HG02588 (cell line): ENCODE measurements at regions not wholly inside any gene's neighbourhood (a gene's known extent, or its start where the extent isn't known, plus 50 kb on each side); places are given as distances from the start of the nearest gene placed in this dataset.
"Not testable (repeated sequence)": the region's sequence is repeated elsewhere in the genome, so short reads cannot be mapped to it uniquely, and the experiment has no call there.

Experiments used
- ATAC-seq: cut with Tn5 transposase; IDR thresholded peaks from one replicate; pipeline ENCODE4 v1.9.1; 2021; ENCODE audit warnings: mild to moderate bottlenecking, moderate library complexity; ENCODE audit not compliant: unreplicated experiment

DNA sequence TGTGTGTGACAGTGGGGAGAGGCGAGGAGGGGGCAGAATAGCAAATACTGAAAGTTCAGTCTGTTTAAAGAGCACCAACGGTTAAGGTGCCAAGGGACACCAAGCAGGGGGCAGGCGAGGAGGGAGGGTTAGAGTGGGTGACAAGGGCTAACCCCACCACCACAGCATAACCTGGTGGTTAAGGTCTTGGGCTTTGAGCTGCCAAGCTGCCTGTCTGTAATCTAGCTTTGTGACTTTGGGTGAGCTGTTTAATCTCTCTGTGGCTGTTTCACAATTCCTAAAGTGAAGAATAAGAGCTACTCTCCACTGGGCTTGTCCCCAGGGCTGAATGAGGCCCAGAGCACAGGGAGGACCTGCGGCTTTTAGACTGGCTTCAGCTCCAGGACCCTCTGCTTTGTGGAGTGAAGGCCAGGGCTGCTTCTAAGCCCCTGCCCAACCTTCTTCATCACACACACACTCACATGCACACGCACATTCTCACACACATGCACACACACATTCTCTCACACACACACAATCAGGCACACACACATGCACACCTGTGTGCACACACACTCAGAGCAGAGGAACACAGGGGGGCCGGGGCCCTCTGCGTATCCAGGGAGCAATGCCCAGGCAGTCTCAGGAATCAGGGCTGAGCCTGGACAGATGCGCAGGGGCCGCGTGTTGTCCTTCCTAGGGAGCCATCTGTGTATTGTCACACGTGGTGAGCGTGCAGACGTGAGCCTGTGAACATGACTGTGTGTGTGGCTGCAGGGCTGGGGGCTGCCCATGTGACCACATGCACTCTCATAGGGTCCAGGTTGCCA, 101.6 kb upstream of the TARDBP start:
- no peak for ATAC-seq

DNA sequence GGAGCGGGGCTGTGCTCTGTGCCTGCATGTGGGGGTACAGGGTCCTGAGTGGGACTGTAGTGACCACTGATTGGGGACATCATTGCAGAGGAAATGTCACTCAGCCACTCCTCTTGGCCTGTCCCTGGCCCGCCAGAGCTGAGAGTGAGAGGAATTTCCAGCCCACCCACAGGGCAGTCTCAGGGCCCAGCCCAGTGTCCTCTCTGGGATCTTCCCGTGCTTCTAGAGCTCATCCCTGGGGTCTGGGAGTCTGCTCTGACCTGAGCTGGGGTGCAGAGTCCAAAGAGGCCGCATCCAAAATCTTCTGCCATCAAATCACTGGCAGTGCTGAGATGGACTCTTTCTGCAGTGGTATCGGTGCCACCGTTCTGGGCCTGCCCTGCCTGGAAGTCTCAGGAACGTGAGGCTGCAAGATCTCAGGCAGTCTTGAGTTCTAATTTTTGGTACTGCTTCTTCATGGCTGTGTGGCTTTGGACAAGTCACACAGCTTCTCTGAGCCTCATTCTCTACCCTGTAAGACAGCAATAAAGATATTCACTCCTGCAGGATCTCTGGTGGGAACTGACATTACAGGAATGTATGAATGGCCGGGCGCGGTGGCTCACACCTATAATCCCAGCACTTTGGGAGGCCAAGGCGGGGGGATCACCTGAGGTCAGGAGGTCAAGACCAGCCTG, 100.8 kb upstream of the TARDBP start:
- ATAC-seq: no peak

DNA sequence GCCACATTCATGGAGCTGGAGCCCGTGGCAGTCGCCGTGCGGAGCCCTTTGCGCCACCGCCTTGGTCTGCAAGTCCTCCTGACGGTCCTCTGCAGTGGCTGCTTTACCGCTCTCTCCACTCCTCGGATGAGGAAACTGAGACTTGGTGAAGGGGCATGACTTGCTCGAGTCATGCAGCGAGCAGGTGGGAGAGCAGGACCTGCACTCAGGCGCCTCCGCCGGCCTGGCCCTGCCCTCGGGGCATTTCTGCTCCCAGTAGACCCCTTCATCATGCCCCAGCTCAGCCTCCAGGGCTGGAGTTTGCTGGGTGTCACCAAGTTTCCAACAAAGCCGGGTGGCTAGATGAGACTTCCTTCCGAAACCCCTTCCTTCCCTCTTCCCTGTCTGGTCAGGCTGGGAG, 100.0 kb upstream of the TARDBP start:
- no peak for ATAC-seq

DNA sequence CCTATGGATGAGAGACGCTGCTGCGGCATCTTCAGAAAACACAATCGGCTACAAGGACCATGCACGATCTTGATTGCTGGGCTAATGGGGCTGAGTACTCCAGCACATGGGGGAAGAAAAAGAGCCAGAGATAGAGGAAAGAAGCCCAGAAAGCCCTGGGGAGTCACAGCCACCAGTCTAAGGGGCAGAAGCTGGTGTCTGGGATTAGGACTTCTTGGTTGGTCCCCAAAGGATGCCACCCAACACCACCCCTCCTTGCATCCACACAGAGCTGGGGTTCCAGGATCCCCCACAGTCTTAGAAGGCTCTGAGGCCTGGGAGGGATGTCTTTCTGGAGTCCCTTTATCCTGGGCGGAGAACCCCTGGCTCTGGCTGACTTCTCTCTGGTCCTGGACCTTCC, 98.4 kb upstream of the TARDBP start:
- no peak for ATAC-seq

DNA sequence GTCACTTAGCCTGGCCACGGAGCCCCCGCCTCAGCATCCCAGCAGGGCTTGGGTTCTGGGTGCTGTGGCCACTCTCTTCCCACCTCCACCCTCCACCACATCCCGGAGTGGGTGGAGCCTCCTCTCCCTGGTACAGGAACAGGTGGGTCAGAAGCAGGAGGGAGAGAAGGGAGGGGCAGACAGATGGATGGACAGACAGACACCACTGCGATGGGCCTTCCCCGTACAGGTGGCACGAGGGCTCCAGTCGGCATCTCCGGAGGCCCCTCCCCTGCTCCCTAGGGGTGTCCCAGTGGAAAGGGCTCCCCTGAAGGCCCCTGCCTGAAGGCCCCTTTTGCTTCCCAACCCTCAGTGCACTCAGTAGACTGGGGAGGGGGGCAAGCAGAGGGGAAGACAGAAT, 96.9 kb upstream of the TARDBP start:
- no peak for ATAC-seq

- no peak for ATAC-seq
Measured at GRCh38 chr1:10916311-10916710, 96.1 kb upstream of the TARDBP start.

DNA sequence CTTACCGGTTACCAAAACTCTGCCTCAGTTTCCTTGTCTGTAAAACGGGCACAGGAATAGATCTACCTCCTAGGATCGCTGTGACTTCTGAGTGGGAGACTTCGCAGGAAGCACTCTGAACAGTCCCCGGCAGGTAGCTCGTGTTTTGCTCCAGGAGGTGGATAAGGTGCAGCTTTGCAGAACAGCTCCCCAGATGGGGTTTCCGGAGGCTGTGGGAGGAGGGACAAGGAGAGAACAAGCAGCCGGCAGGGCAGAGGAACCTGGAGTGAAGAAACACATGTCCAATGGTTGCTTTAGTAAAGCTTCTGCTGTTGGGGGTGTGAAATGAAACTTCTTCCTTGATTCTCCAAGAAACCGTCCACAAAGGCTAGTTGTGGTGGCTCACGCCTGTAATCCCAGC, 95.5 kb upstream of the TARDBP start:
- no peak for ATAC-seq

DNA sequence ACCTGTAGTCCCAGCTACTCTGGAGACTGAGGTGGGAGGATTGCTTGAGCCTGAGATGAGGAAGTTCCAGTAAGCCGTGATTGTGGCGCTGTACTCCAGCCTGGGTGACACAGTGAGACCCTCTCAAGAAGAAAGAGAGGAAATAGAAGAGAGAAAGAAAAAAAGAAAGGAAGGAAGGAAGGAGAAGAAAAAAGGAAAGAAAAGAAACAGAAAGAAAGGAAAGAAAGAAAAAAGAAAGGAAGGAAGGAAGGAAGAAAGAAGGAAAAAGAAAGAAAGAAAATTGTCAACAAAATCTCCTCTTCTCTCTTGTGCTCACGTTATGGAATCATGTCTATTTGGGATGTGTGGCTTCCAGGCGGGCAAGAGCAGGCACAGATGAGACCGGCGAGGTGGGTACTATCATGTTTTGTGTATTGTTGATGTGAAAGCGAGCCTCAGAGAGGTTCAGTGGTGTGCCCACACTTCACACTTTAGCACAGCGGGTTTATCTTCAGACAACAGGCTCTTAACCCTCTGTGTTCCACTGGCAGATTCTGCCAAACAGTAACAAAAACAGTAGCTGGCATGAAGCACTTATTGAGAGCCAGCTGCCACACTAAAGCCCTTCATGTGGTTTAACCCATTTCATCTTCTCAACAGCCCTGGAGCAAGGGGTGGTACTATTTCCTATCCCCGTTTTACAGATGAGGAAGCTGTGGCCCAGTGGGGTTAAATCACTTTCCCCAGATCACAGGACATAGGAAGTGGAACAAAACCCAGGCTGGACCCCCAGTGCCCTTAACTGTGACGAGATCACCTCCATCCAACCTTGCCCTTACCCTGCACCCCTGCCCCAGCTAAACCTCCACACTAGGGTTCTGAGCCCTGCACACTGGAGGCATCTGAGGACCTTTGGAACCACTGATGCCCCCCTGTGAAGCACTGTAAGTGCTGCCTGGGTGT, 94.7 kb upstream of the TARDBP start:
- no peak for ATAC-seq

DNA sequence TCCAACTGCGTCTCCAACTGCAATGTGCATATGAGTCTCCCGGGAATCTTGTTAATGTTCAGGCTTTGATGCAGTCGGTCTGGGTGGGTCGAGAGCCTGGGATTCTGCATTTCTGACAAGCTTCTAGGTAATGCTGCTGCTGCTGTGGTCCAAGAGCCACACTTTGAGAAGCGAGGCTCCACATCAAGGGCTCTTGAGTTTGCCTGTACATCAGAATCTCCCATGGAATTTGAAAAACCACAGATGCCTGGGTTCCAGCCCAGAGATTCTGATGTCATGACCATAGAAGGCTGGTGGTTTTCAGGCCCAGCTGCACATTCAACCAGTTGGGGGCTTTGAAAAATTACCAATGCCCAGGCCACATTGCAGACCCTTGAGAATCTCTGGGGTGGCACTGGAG, 93.9 kb upstream of the TARDBP start:
- no peak for ATAC-seq

- no peak for ATAC-seq
Measured at GRCh38 chr1:10920063-10920626, 92.3 kb upstream of the TARDBP start.

GRCh38 chr1:10922315-10923060, 90.0 kb upstream of the TARDBP start:
- ATAC-seq: not testable (repeated sequence)

DNA sequence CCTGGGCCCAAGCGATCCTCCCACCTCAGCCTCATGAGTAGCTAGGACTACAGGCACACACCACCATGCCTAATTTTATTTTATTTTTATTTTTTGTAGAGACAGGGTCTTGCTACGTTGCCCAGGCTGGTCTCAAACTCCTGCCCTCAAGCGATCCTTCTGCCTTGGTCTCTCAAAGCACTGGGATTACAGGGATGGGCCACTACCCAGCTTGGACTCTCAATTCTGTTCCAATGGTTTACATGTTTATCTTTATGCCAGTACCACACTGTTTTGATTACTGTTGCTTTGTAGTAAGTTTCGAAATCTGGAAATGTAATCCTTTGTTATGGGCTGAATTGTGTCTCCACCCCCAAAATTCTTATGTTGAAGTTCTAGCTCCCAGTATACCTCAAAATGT, 88.4 kb upstream of the TARDBP start:
- no peak for ATAC-seq

DNA sequence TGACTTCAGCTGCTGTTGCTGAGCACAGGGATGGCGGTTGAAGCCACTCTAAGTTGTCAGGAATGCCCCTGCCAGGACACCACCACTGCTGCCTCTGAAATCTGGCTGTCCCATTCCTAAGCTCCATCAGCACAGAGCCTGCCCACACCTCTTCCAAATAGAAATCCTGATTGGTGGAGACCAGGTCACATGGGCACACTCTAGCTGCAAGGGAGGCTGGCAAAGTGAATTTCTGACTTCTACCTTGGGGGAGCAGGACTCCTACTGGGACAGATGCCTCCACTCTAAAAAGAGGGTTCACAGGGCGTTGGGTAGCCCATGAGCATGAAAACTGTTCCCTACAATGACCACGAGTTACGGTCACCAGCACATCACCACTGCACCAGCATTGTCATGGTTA, 83.8 kb upstream of the TARDBP start:
- ATAC-seq: no peak

- ATAC-seq: no peak
Measured at GRCh38 chr1:10932088-10932487, 80.4 kb upstream of the TARDBP start.

- ATAC-seq: no peak
Measured at GRCh38 chr1:10934150-10934818, 78.2 kb upstream of the TARDBP start.

DNA sequence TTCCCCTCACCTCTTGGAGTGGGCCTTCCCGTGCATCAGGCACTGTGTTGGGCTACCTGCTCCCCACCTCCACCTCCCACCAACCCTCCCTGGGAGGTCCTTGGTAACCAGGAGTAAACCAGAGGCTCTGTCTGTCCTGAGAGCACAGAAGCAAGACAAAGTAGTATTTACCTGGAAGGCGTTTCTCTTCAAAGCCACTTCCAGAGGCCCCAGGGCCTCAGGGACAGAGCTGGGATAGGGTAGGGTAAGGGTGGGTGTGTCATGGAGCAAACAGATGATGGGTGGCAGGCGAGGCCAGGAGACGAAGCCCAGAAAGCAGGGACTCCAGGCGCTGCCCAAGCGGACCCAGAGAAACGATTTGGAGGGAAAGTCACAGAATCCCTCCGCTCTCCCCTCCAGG, 77.2 kb upstream of the TARDBP start:
- no peak for ATAC-seq

- no peak for ATAC-seq
Measured at GRCh38 chr1:10935724-10936123, 76.7 kb upstream of the TARDBP start.

- ATAC-seq: no peak
Measured at GRCh38 chr1:10936998-10937901, 75.2 kb upstream of the TARDBP start.
